ENCODE measurements at regions not wholly inside any gene's neighbourhood (a gene's known extent, or its start where the extent isn't known, plus 50 kb on each side); places are given as distances from the start of the nearest gene placed in this dataset.

DNA sequence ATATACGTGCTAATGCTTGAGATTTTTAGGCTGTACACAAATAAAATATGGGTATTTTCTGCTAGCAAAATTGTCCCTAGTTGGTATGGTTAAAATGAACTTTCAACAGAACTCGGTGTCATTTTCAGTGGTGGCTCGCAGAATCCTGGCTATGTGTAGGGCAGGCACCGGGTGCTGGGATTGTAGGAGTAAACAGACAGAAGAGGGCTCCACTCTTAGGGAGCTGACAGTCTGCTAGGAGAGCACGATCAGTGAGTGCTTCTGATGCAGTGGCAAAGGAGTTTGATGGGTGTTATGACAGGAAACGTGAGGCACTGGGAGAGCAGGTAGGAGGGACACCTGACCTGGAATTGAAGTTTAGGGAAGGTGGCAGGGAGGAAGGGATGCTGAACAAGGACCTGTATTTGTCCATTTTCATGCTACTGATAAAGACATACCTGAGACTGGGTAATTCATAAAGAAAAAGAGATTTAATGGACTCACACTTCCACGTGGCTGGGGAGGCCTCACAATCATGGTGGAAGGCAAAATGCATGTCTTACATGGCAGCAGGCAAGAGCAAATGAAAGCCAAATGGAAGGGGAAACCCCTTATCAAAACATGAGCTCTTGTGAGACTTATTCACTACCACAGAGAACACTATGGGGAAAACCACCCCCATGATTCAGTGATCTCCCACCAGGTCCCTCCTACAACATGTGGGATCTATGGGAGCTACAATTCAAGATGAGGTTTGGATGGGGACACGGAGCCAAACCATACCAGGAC lies 105.4 kb upstream of the LCLAT1 start:
- H3K27ac ChIP-seq (ENCODE audit: low read length) = no peak overlapping the region
- peaks cover 6% of the 10 kb centered on the region for H3K4me1 ChIP-seq (ENCODE audit: control insufficient read depth, insufficient read depth, low read length)
- no peaks in the 10 kb centered on the region for H3K27me3 ChIP-seq (ENCODE audit: control insufficient read depth, insufficient read depth)
- DNase-seq = no peak
- WGBS = 83% methylated on average over 8 of the region's 8 CpGs
- intact Hi-C loops (cut with DNase I) = loop anchor here in 2 of 4 donors (10.0 kb wide), 1 partner anchor 107 kb away; the partner anchor contains the start of gene LBH (in 2 of the 2)
- no peak overlapping the region for H3K4me3 ChIP-seq (ENCODE audit: low read length)
- no peaks in the 10 kb centered on the region for H3K9me3 ChIP-seq (ENCODE audit: control insufficient read depth, low read length)
- ATAC-seq = no peak

- intact Hi-C loops (cut with DNase I) = loop anchor here in 3 of 4 donors (5.0 to 10.0 kb wide), 2 partner anchors 109 to 112 kb away; partner anchors contain the start of gene LBH (in 2 of the 3)
- Histone ChIP-seq H3K4me3 (ENCODE audit: low read length) (peak overlapping the region; percentile 37), H3K4me1 (ENCODE audit: control insufficient read depth, insufficient read depth, low read length) (peaks cover 15% of the 10 kb centered on the region), H3K27ac (ENCODE audit: low read length) (peak overlapping the region; percentile 79), H3K27me3 (ENCODE audit: control insufficient read depth, insufficient read depth) (no peaks in the 10 kb centered on the region), H3K9me3 (ENCODE audit: control insufficient read depth, low read length) (no peaks in the 10 kb centered on the region)
- ATAC-seq (peak; percentile 97 to 98), DNase-seq (peak; percentile 75 to 91 (median 89))
- 23% methylated on average over 21 of the region's 21 CpGs for WGBS
These were observed 100.4 kb upstream of the LCLAT1 start for GRCh38 chr2:30346471-30347169.

GRCh38 chr2:30348825-30349224 lies 98.2 kb upstream of the LCLAT1 start:
- ATAC-seq (no peak), DNase-seq (no peak)
- Histone ChIP-seq H3K4me3 (ENCODE audit: low read length) (no peak overlapping the region), H3K9me3 (ENCODE audit: control insufficient read depth, low read length) (no peaks in the 10 kb centered on the region), H3K27me3 (ENCODE audit: control insufficient read depth, insufficient read depth) (no peaks in the 10 kb centered on the region), H3K4me1 (ENCODE audit: control insufficient read depth, insufficient read depth, low read length) (peaks cover 17% of the 10 kb centered on the region), H3K27ac (ENCODE audit: low read length) (no peak overlapping the region)
- 91% methylated on average over 3 of the region's 3 CpGs for WGBS
- intact Hi-C loops (cut with DNase I) = loop anchor here in 3 of 4 donors (5.0 to 10.0 kb wide), 2 partner anchors 112 to 114 kb away; partner anchors contain the start of gene LBH (in 2 of the 3)

DNA sequence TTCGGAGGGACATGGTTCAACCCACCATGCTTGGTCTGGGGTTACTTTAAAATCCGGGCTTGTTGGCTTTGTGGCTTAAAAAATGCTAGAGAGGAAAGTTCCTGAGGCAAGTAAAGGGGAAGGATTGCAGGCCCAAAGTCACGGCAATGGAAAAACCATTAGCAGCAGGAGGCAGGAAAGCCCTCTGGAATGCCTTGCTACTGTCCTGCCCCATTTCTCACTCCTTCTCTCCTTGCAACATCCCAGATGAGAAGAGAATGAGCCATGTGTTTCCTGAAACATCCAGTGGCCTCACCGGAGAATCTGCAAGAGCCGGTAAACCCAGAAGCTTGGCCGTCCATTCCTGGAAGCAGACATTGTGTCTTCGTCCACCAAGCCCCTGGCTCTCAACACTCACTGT lies 97.4 kb upstream of the LCLAT1 start:
- H3K27ac ChIP-seq (ENCODE audit: low read length) = peak overlapping the region; percentile 7
- no peak for ATAC-seq
- no peak for DNase-seq
- intact Hi-C loops (cut with DNase I) = loop anchor here (5.0 to 10.0 kb wide), 3 partner anchors 112 to 355 kb away; partner anchors contain the start of gene LBH (in 2 of the 4)
- peaks cover 20% of the 10 kb centered on the region for H3K4me1 ChIP-seq (ENCODE audit: control insufficient read depth, insufficient read depth, low read length)
- H3K27me3 ChIP-seq (ENCODE audit: control insufficient read depth, insufficient read depth) = no peaks in the 10 kb centered on the region
- no peaks in the 10 kb centered on the region for H3K9me3 ChIP-seq (ENCODE audit: control insufficient read depth, low read length)
- WGBS = 78% methylated on average over 7 of the region's 7 CpGs
- H3K4me3 ChIP-seq (ENCODE audit: low read length) = no peak overlapping the region

DNA sequence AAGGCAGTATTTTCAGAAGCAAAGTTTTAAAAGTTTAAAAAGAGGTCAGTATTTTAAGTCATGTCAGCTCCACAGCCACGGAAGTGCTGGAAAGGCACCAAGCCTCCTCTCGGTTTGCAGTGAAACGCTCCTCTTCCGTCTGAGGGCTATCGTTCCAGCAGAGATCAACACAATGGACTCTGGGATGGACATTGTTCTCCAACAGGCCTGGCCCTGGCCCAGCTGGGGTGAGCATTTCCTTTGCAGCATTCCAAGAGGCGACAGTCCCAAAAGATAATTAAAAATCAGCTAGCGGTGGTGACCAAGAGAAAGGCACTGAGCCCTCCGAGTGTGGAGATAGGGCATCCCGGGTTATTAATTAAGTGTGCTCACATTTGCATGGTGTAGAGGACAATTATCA lies 95.9 kb upstream of the LCLAT1 start:
- intact Hi-C loops (cut with DNase I) = loop anchor here in 2 of 4 donors (5.0 to 10.0 kb wide), 2 partner anchors 114 to 354 kb away; no protein-coding TSS in a partner anchor
- DNase-seq = peak; percentile 57 to 91 (median 90)
- peak; percentile 72 to 74 for ATAC-seq
- Histone ChIP-seq H3K9me3 (ENCODE audit: control insufficient read depth, low read length) (no peaks in the 10 kb centered on the region), H3K27me3 (ENCODE audit: control insufficient read depth, insufficient read depth) (no peaks in the 10 kb centered on the region), H3K4me1 (ENCODE audit: control insufficient read depth, insufficient read depth, low read length) (peaks cover 19% of the 10 kb centered on the region), H3K4me3 (ENCODE audit: low read length) (no peak overlapping the region), H3K27ac (ENCODE audit: low read length) (peak overlapping the region; percentile 69)
- 12% methylated on average over 9 of the region's 9 CpGs for WGBS

DNA sequence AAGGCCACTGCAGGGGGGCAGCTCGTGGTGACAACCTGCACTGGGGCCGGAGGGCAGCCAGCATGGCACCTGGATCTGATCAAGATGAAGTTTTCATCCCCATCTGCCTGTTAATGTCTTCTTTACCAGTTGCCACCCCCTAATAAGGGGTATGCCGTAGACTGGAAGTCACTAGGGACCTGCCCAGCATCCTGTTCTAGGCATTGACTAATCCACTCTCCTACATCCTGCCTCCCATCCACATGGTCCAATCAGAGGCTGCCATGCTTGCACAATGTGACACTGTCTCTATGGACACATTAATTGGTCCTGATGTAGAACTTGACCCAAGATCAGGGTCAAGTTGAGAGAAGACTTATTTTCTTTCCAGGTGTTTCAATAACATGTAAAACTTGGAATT lies 95.1 kb upstream of the LCLAT1 start:
- Histone ChIP-seq H3K27ac (ENCODE audit: low read length) (peak overlapping the region; percentile 69), H3K4me1 (ENCODE audit: control insufficient read depth, insufficient read depth, low read length) (peaks cover 12% of the 10 kb centered on the region), H3K4me3 (ENCODE audit: low read length) (no peak overlapping the region), H3K27me3 (ENCODE audit: control insufficient read depth, insufficient read depth) (no peaks in the 10 kb centered on the region), H3K9me3 (ENCODE audit: control insufficient read depth, low read length) (no peaks in the 10 kb centered on the region)
- ATAC-seq (peak; percentile 4 to 49), DNase-seq (no peak)
- WGBS = 76% methylated on average over 3 of the region's 3 CpGs
- intact Hi-C loops (cut with DNase I) = loop anchor here in 2 of 4 donors (5.0 to 10.0 kb wide), 2 partner anchors 115 to 353 kb away; no protein-coding TSS in a partner anchor

DNA sequence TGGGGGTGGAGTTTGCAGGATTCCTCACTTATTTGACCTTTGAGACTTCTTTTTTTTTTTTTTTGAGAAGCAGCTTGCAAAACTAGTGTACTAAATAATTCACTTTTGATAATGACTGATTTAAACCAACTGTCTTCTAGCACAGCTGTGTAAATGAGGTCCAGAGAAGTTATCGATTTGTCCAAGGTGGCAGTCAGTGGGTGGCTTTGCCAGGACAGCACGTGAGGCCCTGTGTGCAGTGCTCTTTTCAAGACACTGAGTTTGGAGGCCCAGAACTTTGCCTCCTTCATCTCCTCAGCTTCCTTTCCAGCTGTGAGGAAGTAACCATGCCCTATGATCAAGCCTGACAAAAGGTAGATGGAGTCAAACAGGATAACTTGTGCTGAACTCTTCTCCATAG lies 92.9 kb upstream of the LCLAT1 start:
- H3K4me1 ChIP-seq (ENCODE audit: control insufficient read depth, insufficient read depth, low read length) = peaks cover 11% of the 10 kb centered on the region
- no peaks in the 10 kb centered on the region for H3K9me3 ChIP-seq (ENCODE audit: control insufficient read depth, low read length)
- intact Hi-C loops (cut with DNase I) = loop anchor here in 2 of 4 donors (5.0 to 10.0 kb wide), 2 partner anchors 117 to 351 kb away; no protein-coding TSS in a partner anchor
- no peak overlapping the region for H3K4me3 ChIP-seq (ENCODE audit: low read length)
- DNase-seq (no peak), ATAC-seq (no peak)
- 91% methylated on average over 2 of the region's 2 CpGs for WGBS
- no peaks in the 10 kb centered on the region for H3K27me3 ChIP-seq (ENCODE audit: control insufficient read depth, insufficient read depth)
- no peak overlapping the region for H3K27ac ChIP-seq (ENCODE audit: low read length)

GRCh38 chr2:30354621-30355020 lies 92.4 kb upstream of the LCLAT1 start:
- no peak overlapping the region for H3K27ac ChIP-seq (ENCODE audit: low read length)
- DNase-seq = no peak
- H3K4me1 ChIP-seq (ENCODE audit: control insufficient read depth, insufficient read depth, low read length) = peaks cover 11% of the 10 kb centered on the region
- 75% methylated on average over 1 of the region's 1 CpG for WGBS
- no peaks in the 10 kb centered on the region for H3K27me3 ChIP-seq (ENCODE audit: control insufficient read depth, insufficient read depth)
- no peak for ATAC-seq
- no peaks in the 10 kb centered on the region for H3K9me3 ChIP-seq (ENCODE audit: control insufficient read depth, low read length)
- H3K4me3 ChIP-seq (ENCODE audit: low read length) = no peak overlapping the region
- intact Hi-C loops (cut with DNase I) = loop anchor here in 2 of 4 donors (5.0 to 10.0 kb wide), 2 partner anchors 117 to 350 kb away; no protein-coding TSS in a partner anchor

GRCh38 chr2:30355306-30355705 lies 91.7 kb upstream of the LCLAT1 start:
- H3K4me1 ChIP-seq (ENCODE audit: control insufficient read depth, insufficient read depth, low read length) = peaks cover 11% of the 10 kb centered on the region
- ATAC-seq = no peak
- H3K4me3 ChIP-seq (ENCODE audit: low read length) = no peak overlapping the region
- no peak for DNase-seq
- H3K27me3 ChIP-seq (ENCODE audit: control insufficient read depth, insufficient read depth) = no peaks in the 10 kb centered on the region
- 99% methylated on average over 3 of the region's 3 CpGs for WGBS
- H3K9me3 ChIP-seq (ENCODE audit: control insufficient read depth, low read length) = no peaks in the 10 kb centered on the region
- H3K27ac ChIP-seq (ENCODE audit: low read length) = no peak overlapping the region
- intact Hi-C loops (cut with DNase I) = loop anchor here in 1 of 4 donors (10.0 kb wide), 1 partner anchor 349 kb away; no protein-coding TSS in a partner anchor

GRCh38 chr2:30356071-30356470 lies 91.0 kb upstream of the LCLAT1 start:
- peaks cover 11% of the 10 kb centered on the region for H3K4me1 ChIP-seq (ENCODE audit: control insufficient read depth, insufficient read depth, low read length)
- intact Hi-C loops (cut with DNase I) = loop anchor here in 1 of 4 donors (10.0 kb wide), 1 partner anchor 349 kb away; no protein-coding TSS in a partner anchor

More at GRCh38 chr2:30356071-30356470, 91.0 kb upstream of the LCLAT1 start:
- Histone ChIP-seq H3K9me3 (ENCODE audit: control insufficient read depth, low read length) (no peaks in the 10 kb centered on the region), H3K27me3 (ENCODE audit: control insufficient read depth, insufficient read depth) (no peaks in the 10 kb centered on the region), H3K4me3 (ENCODE audit: low read length) (no peak overlapping the region), H3K27ac (ENCODE audit: low read length) (no peak overlapping the region)
- 88% methylated on average over 6 of the region's 6 CpGs for WGBS
- DNase-seq (no peak), ATAC-seq (no peak)

All from right cardiac atrium (tissue), 5 donors.